HEK293 (cell line): ENCODE measurements at regions not wholly inside any gene's neighbourhood (a gene's known extent, or its start where the extent isn't known, plus 50 kb on each side); places are given as distances from the start of the nearest gene placed in this dataset.

ENCODE experiments used
- CTCF ChIA-PET: fragments of 350-600 bp; formaldehyde crosslinking; extraction: SDS; loops from one replicate; lab custom pipeline; 2021; ENCODE audit warnings: antibody characterized with exemption; lab: Yijun Ruan, JAX
- POLR2A ChIA-PET: fragments of 300-600 bp; formaldehyde crosslinking; extraction: SDS; loops from one replicate; lab custom pipeline; 2020; ENCODE audit warnings: antibody characterized with exemption, inconsistent platforms; lab: Yijun Ruan, JAX
- H3K27ac ChIP-seq: fragments of 200-500 bp; sonication (Bioruptor generic); 2 replicates; pipeline ENCODE4 v1.5.1; 2014; ENCODE audit warnings: low read depth, low read length, control low read depth, inconsistent platforms; ENCODE audit errors: extremely low read depth
- H3K36me3 ChIP-seq, 2 experiments: fragments of 200-500 bp in 1 of 2; sonication (Bioruptor generic) in 1 of 2; 1 replicate in 1 of 2; 2 replicates in 1 of 2; pipeline ENCODE4 v1.5.1; 2014 to 2017; ENCODE audit warnings: inconsistent platforms in 2 of 2, low read length in 2 of 2; ENCODE audit not compliant: control insufficient read depth in 2 of 2, insufficient read depth in 1 of 2
- H3K4me1 ChIP-seq: fragments of 200-500 bp; sonication (Bioruptor generic); 2 replicates; pipeline ENCODE4 v1.5.1; 2014; ENCODE audit warnings: mild to moderate bottlenecking, low read length, inconsistent platforms; ENCODE audit not compliant: control insufficient read depth, insufficient read depth
- H3K4me3 ChIP-seq: 2 replicates; pipeline ENCODE4 v1.5.1; 2011; ENCODE audit warnings: low read depth, mild to moderate bottlenecking, control low read depth, low read length, moderate library complexity
- H3K9me3 ChIP-seq: fragments of 200-500 bp; sonication (Bioruptor generic); 2 replicates; pipeline ENCODE4 v1.5.1; 2014; ENCODE audit warnings: low read depth, low read length, inconsistent platforms; ENCODE audit not compliant: control insufficient read depth, insufficient read depth
- CTCF ChIP-seq: fragments of 450-650 bp; formaldehyde crosslinking; IDR thresholded peaks from 2 replicates; pipeline ENCODE4 v1.5.1; 2016; ENCODE audit warnings: missing biosample characterization, missing genetic modification characterization
- MEIS1 ChIP-seq: sonication (generic); formaldehyde crosslinking; IDR thresholded peaks from 2 replicates; pipeline ENCODE4 v1.8.1; 2022; ENCODE audit warnings: missing genetic modification reagents, mild to moderate bottlenecking, borderline replicate concordance
- OSR2 ChIP-seq: fragments of 450-650 bp; formaldehyde crosslinking; IDR thresholded peaks from 2 replicates; pipeline ENCODE4 v1.5.1; 2016; ENCODE audit warnings: missing biosample characterization, missing genetic modification characterization
- PATZ1 ChIP-seq: fragments of 450-650 bp; formaldehyde crosslinking; IDR thresholded peaks from 2 replicates; pipeline ENCODE4 v1.5.1; 2016; ENCODE audit warnings: missing biosample characterization, missing genetic modification characterization
- PRDM6 ChIP-seq: fragments of 450-650 bp; formaldehyde crosslinking; IDR thresholded peaks from 2 replicates; pipeline ENCODE4 v1.5.1; 2017; ENCODE audit warnings: missing biosample characterization, missing genetic modification characterization
- SCRT2 ChIP-seq: fragments of 450-650 bp; formaldehyde crosslinking; IDR thresholded peaks from 2 replicates; pipeline ENCODE4 v1.5.1; 2016; ENCODE audit warnings: missing biosample characterization, missing genetic modification characterization
- ZBTB17 ChIP-seq: fragments of 450-650 bp; formaldehyde crosslinking; IDR thresholded peaks from 2 replicates; pipeline ENCODE4 v1.5.1; 2016; ENCODE audit warnings: missing biosample characterization, missing genetic modification characterization
- ZBTB20 ChIP-seq: fragments of 450-650 bp; formaldehyde crosslinking; IDR thresholded peaks from 2 replicates; pipeline ENCODE4 v1.5.1; 2016; ENCODE audit warnings: missing biosample characterization, missing genetic modification characterization
- ZBTB26 ChIP-seq: fragments of 450-650 bp; formaldehyde crosslinking; optimal IDR thresholded peaks from 2 replicates; pipeline ENCODE3; 2016; ENCODE audit warnings: missing biosample characterization, mild to moderate bottlenecking, missing genetic modification characterization
- ZFP41 ChIP-seq: fragments of 450-650 bp; formaldehyde crosslinking; IDR thresholded peaks from 2 replicates; pipeline ENCODE4 v1.5.1; 2016; ENCODE audit warnings: missing biosample characterization, missing genetic modification characterization, borderline replicate concordance
- ZNF211 ChIP-seq: fragments of 450-650 bp; formaldehyde crosslinking; IDR thresholded peaks from 2 replicates; pipeline ENCODE4 v1.5.1; 2016; ENCODE audit warnings: low read depth, missing biosample characterization, missing genetic modification characterization
- ZNF239 ChIP-seq: fragments of 450-650 bp; formaldehyde crosslinking; IDR thresholded peaks from 2 replicates; pipeline ENCODE4 v1.5.1; 2016; ENCODE audit warnings: missing biosample characterization, missing genetic modification characterization
- ZNF266 ChIP-seq: fragments of 450-650 bp; formaldehyde crosslinking; IDR thresholded peaks from 2 replicates; pipeline ENCODE4 v1.5.1; 2016; ENCODE audit warnings: missing biosample characterization, missing genetic modification characterization, low read depth
- ZNF324 ChIP-seq: fragments of 450-650 bp; formaldehyde crosslinking; IDR thresholded peaks from 2 replicates; pipeline ENCODE4 v1.5.1; 2016; ENCODE audit warnings: missing biosample characterization, missing genetic modification characterization
- ZNF335 ChIP-seq: fragments of 450-650 bp; formaldehyde crosslinking; conservative IDR thresholded peaks from 2 replicates; pipeline ENCODE4 v1.5.1; 2016; ENCODE audit warnings: missing biosample characterization, missing genetic modification characterization
- ZNF529 ChIP-seq: fragments of 450-650 bp; formaldehyde crosslinking; IDR thresholded peaks from 2 replicates; pipeline ENCODE4 v1.5.1; 2017; ENCODE audit warnings: missing genetic modification characterization, missing biosample characterization; ENCODE audit not compliant: insufficient replicate concordance
- ZNF555 ChIP-seq: fragments of 450-650 bp; formaldehyde crosslinking; conservative IDR thresholded peaks from 2 replicates; pipeline ENCODE4 v1.5.1; 2017; ENCODE audit warnings: missing biosample characterization, mild to moderate bottlenecking, missing genetic modification characterization, inconsistent platforms
- ZNF561 ChIP-seq: fragments of 450-650 bp; IDR thresholded peaks from 2 replicates; pipeline ENCODE4 v1.5.1; 2018; ENCODE audit warnings: missing biosample characterization, missing genetic modification characterization, borderline replicate concordance
- ZNF621 ChIP-seq: fragments of 450-650 bp; formaldehyde crosslinking; IDR thresholded peaks from 2 replicates; pipeline ENCODE4 v1.5.1; 2017; ENCODE audit warnings: missing biosample characterization, missing genetic modification characterization
- ZNF626 ChIP-seq: fragments of 450-650 bp; sonication (Bioruptor Pico); formaldehyde crosslinking; IDR thresholded peaks from 2 replicates; pipeline ENCODE4 v1.5.1; 2018; ENCODE audit warnings: missing biosample characterization, missing genetic modification characterization, inconsistent platforms
- ZNF645 ChIP-seq: fragments of 450-650 bp; formaldehyde crosslinking; IDR thresholded peaks from 2 replicates; pipeline ENCODE4; 2016; ENCODE audit warnings: missing biosample characterization, missing genetic modification characterization
- ZNF677 ChIP-seq: fragments of 450-650 bp; IDR thresholded peaks from 2 replicates; pipeline ENCODE4 v1.5.0; 2018; ENCODE audit warnings: missing biosample characterization, mild to moderate bottlenecking, missing genetic modification characterization, moderate library complexity
- ZNF692 ChIP-seq: fragments of 450-650 bp; formaldehyde crosslinking; IDR thresholded peaks from 2 replicates; pipeline ENCODE4 v1.5.1; 2016; ENCODE audit warnings: missing biosample characterization, missing genetic modification characterization
- ZNF707 ChIP-seq: fragments of 450-650 bp; formaldehyde crosslinking; IDR thresholded peaks from 2 replicates; pipeline ENCODE4 v1.5.1; 2016; ENCODE audit warnings: missing biosample characterization, missing genetic modification characterization
- ZNF843 ChIP-seq: fragments of 450-650 bp; formaldehyde crosslinking; IDR thresholded peaks from 2 replicates; pipeline ENCODE4 v1.5.1; 2016; ENCODE audit warnings: missing biosample characterization, missing genetic modification characterization
- ZSCAN30 ChIP-seq: fragments of 450-650 bp; IDR thresholded peaks from 2 replicates; pipeline ENCODE4 v1.5.1; 2018; ENCODE audit warnings: missing biosample characterization, mild to moderate bottlenecking, missing genetic modification characterization, moderate library complexity
- ZSCAN5A ChIP-seq: fragments of 450-650 bp; formaldehyde crosslinking; IDR thresholded peaks from 2 replicates; pipeline ENCODE4 v1.5.1; 2016; ENCODE audit warnings: missing biosample characterization, missing genetic modification characterization

GRCh38 chr11:79896258-79896657 lies 455.4 kb upstream of the TENM4 start:
- POLR2A ChIA-PET, result interaction anchor here (0.7 kb wide), 1 partner anchor 38 kb away, joined by 3 read pairs; no protein-coding TSS in a partner anchor
- CTCF ChIA-PET, result no interaction called here
- H3K4me1 ChIP-seq, result no peaks in the 10 kb centered on the region
- H3K36me3 ChIP-seq, result no peaks in the 10 kb centered on the region
- H3K27ac ChIP-seq, result no peak overlapping the region
- no peaks in the 10 kb centered on the region for H3K9me3 ChIP-seq
- TF ChIP-seq MEIS1 (CRISPR knock-in tag) (no peak), OSR2 (tag by site-specific recombination) (no peak), ZNF561 (tag by site-specific recombination) (no peak), ZSCAN5A (no peak), ZNF843 (tag by site-specific recombination) (no peak), ZNF324 (tag by site-specific recombination) (no peak), ZBTB26 (tag by site-specific recombination) (no peak), ZNF677 (tag by site-specific recombination) (no peak), ZBTB20 (no peak), ZNF626 (tag by site-specific recombination) (no peak), ZNF239 (tag by site-specific recombination) (no peak), PRDM6 (tag by site-specific recombination) (no peak), ZNF621 (tag by site-specific recombination) (no peak), ZNF707 (tag by site-specific recombination) (no peak), ZNF555 (tag by site-specific recombination) (no peak), SCRT2 (tag by site-specific recombination) (no peak), ZNF211 (no peak), ZNF529 (tag by site-specific recombination) (no peak), ZBTB17 (tag by site-specific recombination) (no peak), ZFP41 (no peak)
- no peak overlapping the region for H3K4me3 ChIP-seq

GRCh38 chr11:79894111-79894510 lies 453.3 kb upstream of the TENM4 start:
- Histone ChIP-seq H3K27ac (no peak overlapping the region), H3K4me3 (no peak overlapping the region), H3K9me3 (no peaks in the 10 kb centered on the region), H3K4me1 (no peaks in the 10 kb centered on the region), H3K36me3 (no peaks in the 10 kb centered on the region)
- ChIA-PET POLR2A (no interaction called here), CTCF (no interaction called here)
- TF ChIP-seq ZNF266 (tag by site-specific recombination) (no peak), ZNF645 (tag by site-specific recombination) (no peak), ZNF692 (no peak), ZNF335 (tag by site-specific recombination) (no peak), PATZ1 (no peak), CTCF (no peak), ZSCAN30 (tag by site-specific recombination) (no peak)
